GM23338 (cell line): ENCODE measurements at regions not wholly inside any gene's neighbourhood (a gene's known extent, or its start where the extent isn't known, plus 50 kb on each side); places are given as distances from the start of the nearest gene placed in this dataset.

Experiments used
- ATAC-seq: fragments of 200-7000 bp; cut with Tn5 transposase; 3 replicates; pipeline ENCODE4 v1.9.1; 2020
- DNase-seq: peaks from one replicate; pipeline ENCODE4 v3.0.0-alpha.2; 2015; ENCODE audit warnings: low spot score
- H2AFZ ChIP-seq: fragments of 200-600 bp; sonication (generic); 2 replicates; pipeline ENCODE4 v1.8.0; 2016; ENCODE audit warnings: antibody characterized with exemption, mild to moderate bottlenecking, moderate library complexity
- H3F3A ChIP-seq: fragments of 200-600 bp; sonication (generic); replicated peaks from 2 replicates; pipeline ENCODE4 v1.8.0; 2017; ENCODE audit warnings: antibody characterized with exemption, mixed run types, low read depth
- H3K27ac ChIP-seq: fragments of 200-600 bp; sonication (generic); 2 replicates; pipeline ENCODE4 v1.6.1; 2016; ENCODE audit warnings: low read depth
- H3K27me3 ChIP-seq: fragments of 200-600 bp; sonication (generic); 2 replicates; pipeline ENCODE4 v1.8.0; 2016; ENCODE audit warnings: mild to moderate bottlenecking, mixed run types, moderate library complexity; ENCODE audit not compliant: insufficient read depth
- H3K36me3 ChIP-seq: fragments of 200-600 bp; sonication (generic); 2 replicates; pipeline ENCODE4 v1.8.0; 2016; ENCODE audit warnings: mild to moderate bottlenecking; ENCODE audit not compliant: insufficient read depth
- H3K4me1 ChIP-seq: fragments of 200-600 bp; sonication (generic); 2 replicates; pipeline ENCODE4 v1.8.0; 2016; ENCODE audit warnings: mild to moderate bottlenecking, moderate library complexity; ENCODE audit not compliant: insufficient read depth
- H3K4me2 ChIP-seq: fragments of 200-600 bp; sonication (generic); 2 replicates; pipeline ENCODE4 v1.7.1; 2017; ENCODE audit warnings: mixed run types
- H3K4me3 ChIP-seq: fragments of 200-600 bp; sonication (generic); 2 replicates; pipeline ENCODE4 v1.6.1; 2016; ENCODE audit warnings: mixed run types
- H3K79me2 ChIP-seq: fragments of 200-600 bp; sonication (generic); replicated peaks from 2 replicates; pipeline ENCODE4 v1.8.0; 2017; ENCODE audit warnings: mild to moderate bottlenecking; ENCODE audit not compliant: insufficient read depth
- H3K9me2 ChIP-seq: fragments of 200-600 bp; sonication (generic); 2 replicates; pipeline ENCODE4 v1.8.0; 2017; ENCODE audit not compliant: insufficient read depth
- H4K20me1 ChIP-seq: fragments of 200-600 bp; sonication (generic); replicated peaks from 2 replicates; pipeline ENCODE4 v1.8.0; 2017; ENCODE audit warnings: mild to moderate bottlenecking; ENCODE audit not compliant: insufficient read depth
- H3K27ac Mint-ChIP-seq: 2 replicates; pipeline ENCODE4 v1.8.0; 2020; ENCODE audit warnings: inconsistent platforms, mild to moderate bottlenecking, moderate library complexity, mixed read lengths
- H3K27me3 Mint-ChIP-seq: 3 replicates; pipeline ENCODE4 v1.8.0; 2022; ENCODE audit warnings: low read depth, mild to moderate bottlenecking, moderate library complexity, mixed read lengths, inconsistent platforms; ENCODE audit not compliant: insufficient read depth, poor library complexity
- H3K36me3 Mint-ChIP-seq: 3 replicates; pipeline ENCODE4 v1.8.0; 2021; ENCODE audit warnings: low read depth, mild to moderate bottlenecking, inconsistent platforms, moderate library complexity, mixed read lengths
- H3K4me1 Mint-ChIP-seq: 3 replicates; pipeline ENCODE4 v1.8.0; 2020; ENCODE audit warnings: mild to moderate bottlenecking, inconsistent platforms, mixed read lengths
- H3K4me3 Mint-ChIP-seq: 3 replicates; pipeline ENCODE4 v1.8.0; 2021; ENCODE audit warnings: moderate library complexity, mild to moderate bottlenecking, inconsistent platforms, mixed read lengths
- H3K9me3 Mint-ChIP-seq: 3 replicates; pipeline ENCODE4 v1.8.0; 2020; ENCODE audit warnings: moderate library complexity, mild to moderate bottlenecking, inconsistent platforms, mixed read lengths
- CREB1 ChIP-seq: fragments of 250-450 bp; sonication (Bioruptor Pico); IDR thresholded peaks from 2 replicates; pipeline ENCODE4 v1.5.0; 2020; ENCODE audit warnings: low read depth, mild to moderate bottlenecking, moderate library complexity
- EZH2 ChIP-seq: fragments of 200-600 bp; sonication (generic); IDR thresholded peaks from one replicate; pipeline ENCODE4 v1.8.0; 2017; ENCODE audit warnings: antibody characterized with exemption, mild to moderate bottlenecking, low read depth; ENCODE audit not compliant: unreplicated experiment
- EZH2phosphoT487 ChIP-seq: fragments of 200-600 bp; sonication (generic); IDR thresholded peaks from one replicate; pipeline ENCODE4 v1.8.1; 2018; ENCODE audit warnings: antibody characterized with exemption; ENCODE audit not compliant: unreplicated experiment
- JUNB ChIP-seq: IDR thresholded peaks from one replicate; pipeline ENCODE4 v1.6.1; 2016; ENCODE audit warnings: antibody characterized with exemption; ENCODE audit not compliant: unreplicated experiment
- POLR2AphosphoS5 ChIP-seq: IDR thresholded peaks from 2 replicates; pipeline ENCODE4 v1.6.1; 2016; ENCODE audit warnings: antibody characterized with exemption, low read depth
- STAT1 ChIP-seq: IDR thresholded peaks from one replicate; pipeline ENCODE4 v1.6.1; 2016; ENCODE audit warnings: antibody characterized with exemption; ENCODE audit not compliant: unreplicated experiment
- ZNF114 ChIP-seq: fragments of 250-450 bp; sonication (Bioruptor Pico); IDR thresholded peaks from 2 replicates; pipeline ENCODE4 v1.5.0; 2020; ENCODE audit warnings: mild to moderate bottlenecking, moderate library complexity
- ZNF331 ChIP-seq: fragments of 250-450 bp; sonication (Bioruptor Pico); IDR thresholded peaks from 2 replicates; pipeline ENCODE4 v1.5.0; 2020; ENCODE audit warnings: low read depth, mild to moderate bottlenecking, moderate library complexity
- ZNF462 ChIP-seq: fragments of 250-450 bp; sonication (Bioruptor Pico); IDR thresholded peaks from 2 replicates; pipeline ENCODE4 v1.5.0; 2020; ENCODE audit warnings: mild to moderate bottlenecking, moderate library complexity
- TF ChIP-seq, protein P1 (sequence below), 2 experiments: fragments of 200-600 bp in 1 of 2; sonication (generic) in 1 of 2; conservative IDR thresholded peaks; 2 replicates each; pipeline versions ENCODE4 v1.5.1 to v1.6.1; 2016 to 2017; ENCODE audit warnings: antibody characterized with exemption in 2 of 2, low read depth in 2 of 2, mild to moderate bottlenecking in 2 of 2, moderate library complexity in 1 of 2
- TF ChIP-seq, protein P2 (sequence below): IDR thresholded peaks from 2 replicates; pipeline ENCODE4 v1.6.1; 2016; ENCODE audit warnings: antibody characterized with exemption

DNA sequence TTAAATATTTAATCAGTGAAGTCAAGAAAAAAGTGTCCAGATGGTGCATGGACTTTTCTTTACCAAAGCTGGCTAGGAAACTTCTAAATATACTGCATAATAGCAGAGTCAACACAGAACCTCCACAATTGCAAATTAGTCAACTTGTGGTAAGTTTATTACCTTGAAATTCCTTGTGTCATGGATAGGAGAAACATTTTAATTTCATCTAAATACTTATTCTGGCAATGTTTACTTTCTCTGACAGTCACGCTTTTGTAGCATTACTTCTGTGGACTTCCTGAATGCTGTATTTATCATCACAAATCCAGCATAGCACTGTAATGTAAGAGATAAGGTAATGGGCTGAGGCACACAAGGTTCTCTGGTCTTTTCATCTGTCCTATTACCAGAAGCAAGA lies 2266.1 kb downstream of the PCDH7 start (continued):
- TF ChIP-seq, protein P1, sequence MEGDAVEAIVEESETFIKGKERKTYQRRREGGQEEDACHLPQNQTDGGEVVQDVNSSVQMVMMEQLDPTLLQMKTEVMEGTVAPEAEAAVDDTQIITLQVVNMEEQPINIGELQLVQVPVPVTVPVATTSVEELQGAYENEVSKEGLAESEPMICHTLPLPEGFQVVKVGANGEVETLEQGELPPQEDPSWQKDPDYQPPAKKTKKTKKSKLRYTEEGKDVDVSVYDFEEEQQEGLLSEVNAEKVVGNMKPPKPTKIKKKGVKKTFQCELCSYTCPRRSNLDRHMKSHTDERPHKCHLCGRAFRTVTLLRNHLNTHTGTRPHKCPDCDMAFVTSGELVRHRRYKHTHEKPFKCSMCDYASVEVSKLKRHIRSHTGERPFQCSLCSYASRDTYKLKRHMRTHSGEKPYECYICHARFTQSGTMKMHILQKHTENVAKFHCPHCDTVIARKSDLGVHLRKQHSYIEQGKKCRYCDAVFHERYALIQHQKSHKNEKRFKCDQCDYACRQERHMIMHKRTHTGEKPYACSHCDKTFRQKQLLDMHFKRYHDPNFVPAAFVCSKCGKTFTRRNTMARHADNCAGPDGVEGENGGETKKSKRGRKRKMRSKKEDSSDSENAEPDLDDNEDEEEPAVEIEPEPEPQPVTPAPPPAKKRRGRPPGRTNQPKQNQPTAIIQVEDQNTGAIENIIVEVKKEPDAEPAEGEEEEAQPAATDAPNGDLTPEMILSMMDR (conservative IDR thresholded peaks at IDR 0.05; ENCODE audit: low read depth in 2 of 2) = no peak

DNA sequence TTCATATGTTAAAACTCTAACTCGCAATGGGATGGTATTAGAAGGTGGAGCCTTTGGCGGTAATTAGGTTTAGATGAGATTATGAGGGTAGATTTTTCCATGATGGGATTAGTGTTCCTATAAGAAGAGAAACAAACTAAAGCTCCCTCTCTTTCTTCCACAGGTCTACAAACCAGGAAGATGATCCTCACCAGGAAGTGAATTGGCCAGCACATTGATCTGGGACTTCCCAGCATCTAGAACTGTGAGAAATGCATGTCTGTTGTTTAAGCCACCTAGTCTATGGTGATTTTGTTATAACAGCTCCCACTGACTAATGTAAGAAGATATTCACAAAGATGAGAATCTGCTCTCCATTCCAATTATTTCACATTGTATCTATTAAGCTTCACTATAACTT lies 2266.9 kb downstream of the PCDH7 start:
- H3K36me3 Mint-ChIP-seq = no peaks in the 10 kb centered on the region
- H3K27me3 ChIP-seq = no peaks in the 10 kb centered on the region
- H3K4me1 ChIP-seq = no peaks in the 10 kb centered on the region
- H3K27ac ChIP-seq = no peak overlapping the region
- no peak overlapping the region for H3K4me3 ChIP-seq
- H3K79me2 ChIP-seq = no peaks in the 10 kb centered on the region
- H3F3A ChIP-seq = no peaks in the 10 kb centered on the region
- no peaks in the 10 kb centered on the region for H3K9me2 ChIP-seq
- H3K27ac Mint-ChIP-seq = no peak overlapping the region
- DNase-seq (no peak), ATAC-seq (no peak)
- H2AFZ ChIP-seq = no peak overlapping the region
- no peaks in the 10 kb centered on the region for H3K4me1 Mint-ChIP-seq
- H3K9me3 Mint-ChIP-seq = no peaks in the 10 kb centered on the region
- H3K36me3 ChIP-seq = no peaks in the 10 kb centered on the region
- no peaks in the 10 kb centered on the region for H4K20me1 ChIP-seq
- H3K4me3 Mint-ChIP-seq = no peak overlapping the region
- H3K27me3 Mint-ChIP-seq = no peaks in the 10 kb centered on the region
- H3K4me2 ChIP-seq = no peak overlapping the region
- TF ChIP-seq EZH2phosphoT487 = no peak
- TF ChIP-seq, protein P2, sequence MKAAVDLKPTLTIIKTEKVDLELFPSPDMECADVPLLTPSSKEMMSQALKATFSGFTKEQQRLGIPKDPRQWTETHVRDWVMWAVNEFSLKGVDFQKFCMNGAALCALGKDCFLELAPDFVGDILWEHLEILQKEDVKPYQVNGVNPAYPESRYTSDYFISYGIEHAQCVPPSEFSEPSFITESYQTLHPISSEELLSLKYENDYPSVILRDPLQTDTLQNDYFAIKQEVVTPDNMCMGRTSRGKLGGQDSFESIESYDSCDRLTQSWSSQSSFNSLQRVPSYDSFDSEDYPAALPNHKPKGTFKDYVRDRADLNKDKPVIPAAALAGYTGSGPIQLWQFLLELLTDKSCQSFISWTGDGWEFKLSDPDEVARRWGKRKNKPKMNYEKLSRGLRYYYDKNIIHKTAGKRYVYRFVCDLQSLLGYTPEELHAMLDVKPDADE = no peak
- TF ChIP-seq STAT1 = no peak
- TF ChIP-seq ZNF114 (CRISPR knock-in tag) = no peak
- no peak for TF ChIP-seq CREB1 (CRISPR knock-in tag)
- TF ChIP-seq, protein P1 (conservative IDR thresholded peaks at IDR 0.05; ENCODE audit: low read depth in 2 of 2) = no peak
- no peak for TF ChIP-seq POLR2AphosphoS5
- no peak for TF ChIP-seq ZNF331 (CRISPR knock-in tag)
- no peak for TF ChIP-seq EZH2
- TF ChIP-seq ZNF462 (CRISPR knock-in tag) = no peak
- no peak for TF ChIP-seq JUNB
